Activated CD4-positive, alpha-beta T cell treated with anti-CD3 and anti-CD28 coated beads for 4 hours (primary cell): ENCODE measurements at regions not wholly inside any gene's neighbourhood (a gene's known extent, or its start where the extent isn't known, plus 50 kb on each side); places are given as distances from the start of the nearest gene placed in this dataset.

Experiments used
- DNase-seq, 2 donors: peaks; one replicate each; pipeline ENCODE4 v3.0.0-alpha.2; 2020

DNA sequence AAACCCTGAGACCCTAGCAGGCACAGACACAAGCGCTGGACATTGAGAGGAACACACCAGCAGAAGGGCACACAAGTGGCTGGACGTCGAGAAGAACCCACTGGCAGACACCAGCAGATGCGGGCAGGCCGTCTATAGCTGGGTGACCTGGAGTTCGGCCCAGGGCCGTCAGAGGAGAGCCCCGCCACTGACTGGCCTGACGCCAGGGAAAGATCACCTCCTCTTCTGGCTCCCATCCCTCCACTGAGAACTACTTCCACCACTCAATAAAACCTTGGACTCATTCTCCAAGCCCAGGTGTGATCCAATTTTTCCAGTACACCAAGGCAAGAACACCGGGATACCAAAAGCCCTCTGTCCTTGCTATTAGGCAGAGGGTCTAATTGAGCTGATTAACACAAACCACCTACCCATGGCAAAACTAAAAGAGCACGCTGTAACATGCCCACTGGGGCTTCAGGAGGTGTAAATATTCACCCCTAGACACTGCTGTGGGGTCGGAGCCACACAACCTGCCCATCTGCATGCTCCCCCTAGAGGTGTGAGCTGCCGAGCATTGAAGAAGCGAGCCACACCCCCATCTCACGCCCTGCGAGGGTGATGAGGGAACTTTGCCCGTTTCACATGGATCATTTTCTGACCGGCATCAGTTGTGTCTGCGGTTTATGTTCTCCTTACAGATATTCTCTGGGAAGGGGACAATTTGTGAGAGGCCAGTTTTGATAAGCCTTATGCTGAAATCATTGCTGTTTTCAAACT lies 104.8 kb downstream of the HLX start:
- no peak for DNase-seq

DNA sequence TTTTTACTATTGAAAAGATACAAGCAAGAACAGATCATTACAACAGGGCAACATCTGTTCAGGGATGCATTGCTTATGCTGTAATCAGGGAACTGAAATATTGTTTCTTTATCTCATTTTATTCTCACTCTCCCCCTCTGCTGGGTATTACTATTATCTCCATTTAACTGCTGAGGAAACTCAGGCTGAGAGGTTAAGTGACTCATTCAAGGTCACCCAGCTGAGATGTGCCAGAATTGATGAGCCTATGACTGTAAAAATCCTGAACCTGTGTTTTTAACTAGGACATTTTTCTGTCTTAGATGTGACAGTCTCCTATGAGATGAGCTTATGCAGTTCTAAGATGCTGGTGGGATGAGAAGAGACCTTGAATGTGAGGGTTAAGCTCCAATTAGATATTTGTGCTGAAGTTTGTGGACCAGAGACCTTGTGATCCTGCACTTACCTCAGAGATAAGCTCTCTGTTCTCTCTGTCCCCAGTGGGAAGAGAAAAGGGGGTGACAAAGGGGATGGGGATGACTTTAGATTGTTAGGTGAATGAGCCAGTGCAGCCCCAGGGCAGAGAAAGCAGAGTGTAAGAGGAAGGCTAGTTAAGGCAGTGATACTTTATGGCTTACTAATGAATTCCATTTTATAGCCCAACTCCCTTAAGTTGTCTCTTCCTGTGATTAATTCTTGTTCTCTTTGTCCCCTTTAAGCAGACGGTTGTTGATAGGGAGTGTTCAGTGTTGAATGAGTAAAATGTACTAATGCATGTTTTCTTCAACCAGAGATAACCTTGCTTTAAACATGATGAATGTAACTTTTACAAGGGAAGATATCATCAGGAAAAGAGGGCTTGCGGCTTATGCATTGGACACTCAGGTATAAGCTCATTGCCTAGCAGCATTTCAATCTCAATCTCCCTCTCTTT lies 111.4 kb downstream of the HLX start:
- DNase-seq: no peak

DNA sequence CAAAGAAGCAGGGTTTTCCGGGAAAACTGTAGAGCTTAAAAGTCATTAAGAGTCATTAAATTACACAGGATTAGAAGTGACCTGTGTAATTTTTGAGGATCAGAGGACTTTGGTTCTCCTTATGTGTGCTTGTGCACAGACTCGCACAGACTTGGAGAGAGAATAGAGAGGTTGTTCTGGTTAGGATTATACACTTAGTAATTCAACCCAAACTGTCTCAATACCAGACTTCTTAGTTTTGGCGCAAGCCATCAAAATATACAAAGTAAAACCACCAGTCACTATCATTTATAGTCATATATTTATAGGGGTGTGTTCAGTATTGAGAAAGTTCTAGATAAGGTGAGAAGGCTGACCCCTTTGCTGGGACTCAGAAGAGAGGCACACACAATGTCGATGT lies 112.3 kb downstream of the HLX start:
- no peak for DNase-seq

DNA sequence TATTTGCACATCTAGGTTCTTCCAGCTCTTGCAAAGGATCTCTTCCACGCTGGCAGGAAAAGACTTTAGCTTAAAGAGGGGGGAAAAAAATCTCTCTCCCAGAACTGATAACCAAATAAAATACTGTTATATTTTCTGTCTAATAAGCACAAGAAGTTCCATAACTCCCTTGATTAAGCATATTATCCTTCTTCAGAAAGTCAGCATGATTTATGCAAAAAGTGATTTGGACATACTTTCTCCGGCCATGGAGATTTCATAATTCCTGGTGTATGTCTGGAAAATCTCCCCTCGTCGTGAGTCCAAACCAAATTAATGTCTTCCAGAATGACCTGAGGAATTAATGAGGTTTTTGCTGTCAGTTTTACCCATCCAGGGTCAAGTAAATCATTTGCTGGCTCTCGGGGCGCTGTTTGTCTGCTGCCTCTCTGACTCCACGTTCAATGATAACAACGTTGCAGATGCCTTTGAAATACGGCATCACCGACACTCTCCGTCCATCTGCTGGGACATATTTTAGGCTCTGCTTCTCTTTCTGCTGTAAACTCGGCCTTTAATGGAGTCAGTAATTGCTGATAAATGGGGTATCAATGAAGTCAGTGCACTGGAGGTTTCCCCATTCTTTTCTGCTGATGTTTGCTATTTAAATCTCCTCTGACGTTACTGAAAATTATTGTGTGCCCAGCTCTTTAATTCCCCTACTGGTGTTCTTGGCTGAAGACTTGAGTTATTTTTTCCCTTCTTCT lies 112.9 kb downstream of the HLX start:
- no peak for DNase-seq

DNA sequence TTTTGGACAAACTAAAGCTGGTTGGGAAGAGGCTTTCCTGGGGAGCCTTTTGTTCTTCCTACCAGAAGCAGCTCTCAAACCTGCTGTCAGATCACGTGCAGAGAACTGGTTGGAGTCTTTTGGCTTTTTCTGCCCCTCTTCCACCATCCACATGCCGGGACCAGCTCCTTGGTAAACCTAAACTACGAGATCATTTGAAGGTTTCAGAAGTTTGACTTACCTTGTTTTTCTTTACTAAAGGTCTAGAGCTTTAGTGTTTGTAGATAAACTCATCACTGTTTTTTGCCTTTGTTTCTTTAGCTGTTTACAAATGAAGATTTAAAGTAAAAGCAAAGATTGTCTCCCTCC lies 113.4 kb downstream of the HLX start:
- DNase-seq: no peak

DNA sequence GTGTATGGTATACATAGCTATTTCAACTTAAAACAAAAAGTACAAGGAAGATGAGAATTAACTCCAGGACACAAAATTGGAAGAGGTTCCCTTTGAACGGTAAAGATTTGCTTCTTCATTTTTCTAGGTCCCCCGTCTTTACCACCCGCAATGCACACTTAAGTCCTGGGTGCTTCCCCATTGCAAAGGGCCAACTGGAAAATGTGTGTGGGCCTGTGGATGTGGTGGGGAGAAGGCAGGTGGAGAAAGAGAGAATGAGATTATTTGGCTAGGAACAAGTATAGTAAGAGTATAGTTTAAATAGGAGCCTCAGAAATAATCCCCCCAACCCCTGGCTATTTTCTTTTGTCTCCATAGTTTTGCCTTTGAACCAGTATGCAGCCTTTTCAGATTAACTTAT lies 115.4 kb downstream of the HLX start:
- DNase-seq: no peak

DNA sequence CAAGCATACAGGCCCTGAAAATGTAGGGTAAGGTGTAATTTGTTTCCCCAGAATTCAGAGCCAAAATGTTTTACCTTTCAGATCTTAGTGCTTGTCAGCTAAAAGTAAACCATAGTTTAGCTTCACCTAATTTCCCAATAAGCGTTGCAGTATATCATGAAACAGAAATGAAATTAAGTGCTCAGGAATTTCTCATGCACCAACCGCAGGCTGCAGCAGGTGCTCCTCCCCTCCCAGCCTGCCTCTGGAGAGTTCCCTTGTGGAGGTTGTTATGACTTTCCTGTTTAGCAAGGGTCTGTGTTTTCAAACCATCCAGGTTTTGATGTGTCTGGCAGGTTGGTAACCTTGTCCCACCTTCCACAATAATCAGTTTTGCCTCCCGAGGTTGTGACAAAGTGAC lies 118.5 kb downstream of the HLX start:
- DNase-seq: no peak

DNA sequence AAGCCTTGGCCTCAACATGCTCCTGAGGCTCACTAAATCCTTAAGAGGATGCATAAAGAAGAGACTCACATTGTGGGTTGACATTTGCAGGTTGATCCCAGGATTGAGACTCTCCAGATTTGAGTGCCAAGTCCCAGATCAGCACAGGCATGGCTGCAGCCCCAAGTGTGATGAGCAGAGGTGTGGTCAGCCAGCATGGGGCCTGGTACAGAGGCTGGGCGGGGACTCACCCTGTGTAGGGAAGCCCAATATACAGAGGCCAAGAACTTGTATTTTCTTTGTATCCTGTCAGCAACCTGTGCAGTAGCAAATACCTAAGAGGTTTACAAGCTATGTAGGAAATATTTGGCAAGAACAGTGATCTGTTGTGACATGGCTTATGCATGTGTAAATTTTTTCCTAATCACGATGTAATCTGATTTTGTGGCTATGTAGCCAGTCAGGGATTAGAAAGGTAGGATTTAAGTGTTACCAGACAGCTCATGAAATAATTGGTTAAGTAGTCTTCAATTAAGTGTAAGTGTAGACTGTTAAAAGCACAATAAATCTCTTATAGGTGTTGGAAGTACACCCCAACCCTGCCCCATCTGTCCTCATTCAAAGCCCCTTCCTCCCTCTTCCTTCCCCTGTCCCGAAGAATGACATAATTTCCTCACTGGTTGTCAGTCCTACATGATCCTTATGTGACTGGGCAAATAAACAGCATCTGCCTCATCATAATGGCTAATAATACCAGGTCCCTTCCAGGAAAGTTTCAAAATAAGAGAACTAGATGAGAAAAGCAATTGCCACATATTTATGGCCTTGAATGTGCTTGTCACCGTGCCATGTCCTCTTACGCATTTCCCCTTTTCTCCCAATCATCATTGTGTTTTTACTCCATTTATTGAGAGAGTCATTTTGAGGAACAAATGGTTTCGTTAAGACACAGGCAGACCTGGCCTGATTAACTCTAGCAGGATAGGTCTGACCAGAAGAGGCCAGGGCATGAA lies 120.9 kb downstream of the HLX start:
- DNase-seq: no peak

DNA sequence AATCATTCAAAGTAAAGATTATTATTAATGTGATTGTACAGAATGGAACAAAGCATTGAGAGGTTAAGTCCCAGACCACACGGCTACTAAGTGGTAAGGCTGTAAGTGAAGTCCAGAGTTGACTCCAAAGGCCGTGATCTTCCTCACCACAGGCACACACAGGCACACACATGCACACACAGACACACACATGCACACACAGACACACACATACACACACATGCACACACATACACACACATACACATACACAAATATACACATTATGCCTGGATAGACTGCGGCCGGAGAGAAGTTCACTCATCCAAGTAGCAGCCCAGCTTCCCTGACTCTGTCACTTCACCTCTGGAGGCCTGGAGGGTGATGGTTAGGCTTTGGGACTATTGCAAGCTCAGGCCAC lies 121.9 kb downstream of the HLX start:
- no peak for DNase-seq

DNA sequence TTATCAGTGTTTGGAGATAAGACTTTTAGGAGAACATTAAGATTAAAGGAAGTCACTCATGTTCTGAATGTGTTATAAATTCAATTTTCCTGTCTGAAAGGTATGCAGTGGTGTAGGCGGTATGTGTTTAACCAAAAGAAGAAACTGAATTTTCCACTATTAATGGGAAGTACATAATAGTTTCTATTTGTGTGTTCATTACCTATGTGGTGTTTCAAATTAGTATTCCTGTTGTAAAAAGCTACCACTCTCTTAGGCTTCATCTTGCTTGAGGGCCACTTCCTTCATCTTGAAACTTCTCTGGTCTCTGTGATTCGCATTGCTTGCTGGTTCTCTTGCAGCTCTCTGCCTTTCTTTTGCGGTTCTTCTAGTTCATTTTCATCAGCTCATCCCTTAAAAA lies 123.4 kb downstream of the HLX start:
- DNase-seq: no peak

DNA sequence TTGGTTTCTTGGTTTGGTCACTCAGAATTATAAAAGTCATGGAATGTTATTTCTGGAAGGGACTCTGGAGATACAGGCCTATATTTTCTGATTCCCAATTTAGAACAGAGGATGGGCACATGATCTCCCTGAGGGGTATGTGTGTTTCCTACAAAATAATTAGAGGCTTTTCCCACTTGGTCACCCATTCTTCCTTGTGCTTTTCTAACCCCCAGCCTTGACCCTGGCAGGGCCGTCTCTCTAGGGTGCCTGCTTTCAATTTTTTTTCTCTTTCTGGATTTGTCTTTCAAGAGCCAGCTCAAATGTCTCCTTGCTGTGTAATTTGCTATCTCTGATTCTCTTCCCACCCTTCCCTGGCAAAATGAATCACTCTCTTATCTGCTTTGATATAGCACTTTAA lies 131.9 kb downstream of the HLX start:
- DNase-seq: no peak

DNA sequence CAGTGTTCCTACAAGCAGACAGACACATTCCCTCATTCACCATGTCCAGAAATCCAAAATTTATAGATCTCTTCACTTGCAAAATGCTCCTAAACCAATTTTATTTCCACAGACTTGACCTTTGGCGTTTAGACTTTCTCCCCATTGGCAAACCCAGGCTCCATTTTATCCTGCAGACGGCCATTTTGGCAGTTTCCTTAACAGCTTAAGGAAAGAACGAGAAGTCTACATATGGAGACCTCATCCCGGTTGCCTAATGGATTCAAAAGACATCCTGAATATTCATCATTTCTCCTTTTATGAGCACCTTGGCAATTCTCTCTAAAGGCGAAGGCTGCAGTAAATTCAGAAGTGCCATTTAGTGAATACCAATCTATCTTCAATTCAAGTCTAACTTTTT lies 132.9 kb downstream of the HLX start:
- no peak for DNase-seq

DNA sequence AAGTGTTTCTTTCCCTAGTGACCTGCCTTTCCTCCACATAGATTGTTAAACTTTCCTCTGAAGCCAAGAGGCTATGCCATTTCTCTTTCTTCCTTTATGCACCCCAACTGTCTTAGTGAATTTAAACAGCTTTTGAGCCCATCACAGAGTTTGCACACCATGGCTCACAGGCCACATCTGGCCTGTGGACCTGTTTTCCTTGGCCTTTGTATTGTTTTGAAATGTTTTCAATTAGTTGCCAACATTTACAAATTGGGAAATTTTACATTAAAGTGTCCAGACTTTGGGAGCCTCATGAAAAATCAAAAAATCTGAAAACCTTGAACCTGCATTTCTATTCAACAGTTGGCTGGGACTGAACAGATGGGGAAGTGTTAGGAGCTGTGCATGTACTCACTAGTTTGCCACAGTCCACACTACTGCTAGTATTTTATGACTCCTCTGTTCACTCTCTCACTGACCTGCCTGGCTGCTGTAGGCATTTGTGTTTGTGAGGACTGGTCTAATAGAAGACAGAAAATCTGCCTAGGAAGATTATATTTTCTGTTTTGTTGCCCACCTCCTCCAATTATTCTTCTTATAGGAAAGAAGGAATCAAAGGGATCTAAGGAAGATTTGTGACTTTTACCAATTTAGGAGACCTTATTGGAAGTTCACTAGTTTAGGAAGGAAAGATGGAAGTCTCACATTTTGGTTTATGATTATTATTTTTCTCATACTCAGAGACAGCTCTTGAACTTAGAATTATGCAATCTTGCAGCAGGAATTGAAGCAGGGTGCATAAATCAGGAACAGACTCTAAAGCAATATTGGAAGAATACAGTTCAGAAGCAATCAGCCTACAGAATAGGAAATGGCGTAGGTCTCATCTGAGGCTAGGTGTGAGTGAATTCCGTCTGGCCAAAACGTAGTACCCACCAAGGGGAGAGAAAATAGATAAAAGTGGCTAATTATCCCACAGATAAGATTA lies 134.7 kb downstream of the HLX start:
- DNase-seq: no peak

DNA sequence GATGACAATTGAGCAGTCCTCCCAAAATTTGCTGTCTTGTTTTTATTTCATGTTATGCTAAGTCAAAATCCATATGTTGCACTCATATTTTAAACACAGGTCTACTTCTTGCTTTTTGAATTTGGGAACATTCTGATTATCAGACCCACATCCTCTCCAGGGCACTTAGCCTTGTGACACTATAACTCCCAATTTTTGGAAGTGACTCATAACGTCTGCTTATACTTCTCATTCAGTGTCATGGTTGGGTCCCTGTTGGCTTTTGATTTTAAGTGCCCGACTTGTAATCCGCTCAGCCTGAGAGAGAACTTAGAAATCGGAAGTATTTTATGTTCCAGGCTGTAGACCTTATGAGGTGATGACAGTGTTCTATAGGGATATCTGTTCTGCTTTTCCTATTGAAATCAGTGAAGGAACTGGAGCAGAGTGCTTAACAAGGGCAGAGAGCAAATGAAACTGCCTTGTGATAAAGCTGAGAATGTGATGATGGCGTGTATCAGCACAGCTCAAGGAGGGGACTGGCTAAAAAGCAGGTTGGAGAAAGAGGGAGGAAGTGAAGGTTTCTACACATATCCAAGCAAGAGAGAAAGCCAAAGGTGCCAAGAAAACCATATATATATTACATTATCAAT lies 136.0 kb downstream of the HLX start:
- no peak for DNase-seq

DNA sequence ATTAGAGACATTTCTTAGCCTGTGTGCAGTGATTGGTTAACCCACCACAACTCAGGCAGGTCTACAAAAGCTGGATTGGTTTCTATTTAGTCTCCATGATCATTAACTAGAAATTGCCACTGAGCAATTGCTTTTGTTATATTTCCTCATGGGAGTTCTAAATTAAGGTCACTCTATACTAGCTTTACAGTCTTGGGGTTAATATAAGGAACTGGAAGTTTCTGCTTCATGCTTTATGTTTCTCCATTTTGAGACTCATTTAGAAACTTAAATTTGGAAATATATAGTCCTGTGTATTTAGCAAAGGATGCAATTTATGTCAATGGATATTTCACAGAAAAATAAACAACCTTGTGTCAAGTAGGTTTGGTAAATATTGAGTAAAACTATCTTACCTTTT lies 137.5 kb downstream of the HLX start:
- no peak for DNase-seq

DNA sequence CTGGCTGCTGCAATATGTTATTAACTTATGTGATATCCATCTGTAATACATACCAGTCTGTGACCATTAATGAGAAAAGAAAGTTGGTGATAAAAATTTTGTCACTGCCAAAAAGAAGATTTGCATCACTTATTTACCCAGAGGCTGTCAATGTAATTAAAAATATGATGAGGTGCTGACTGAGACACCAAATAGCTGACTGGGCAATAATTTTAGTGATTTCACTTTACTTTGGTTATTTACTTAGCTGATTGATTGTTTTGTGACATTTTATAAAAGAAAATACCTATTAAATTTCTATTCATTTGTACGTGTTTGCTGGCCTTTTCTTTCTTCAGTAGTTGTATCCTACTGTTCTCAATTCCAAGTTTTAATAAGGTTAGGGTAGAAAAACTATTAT lies 139.2 kb downstream of the HLX start:
- DNase-seq: no peak

DNA sequence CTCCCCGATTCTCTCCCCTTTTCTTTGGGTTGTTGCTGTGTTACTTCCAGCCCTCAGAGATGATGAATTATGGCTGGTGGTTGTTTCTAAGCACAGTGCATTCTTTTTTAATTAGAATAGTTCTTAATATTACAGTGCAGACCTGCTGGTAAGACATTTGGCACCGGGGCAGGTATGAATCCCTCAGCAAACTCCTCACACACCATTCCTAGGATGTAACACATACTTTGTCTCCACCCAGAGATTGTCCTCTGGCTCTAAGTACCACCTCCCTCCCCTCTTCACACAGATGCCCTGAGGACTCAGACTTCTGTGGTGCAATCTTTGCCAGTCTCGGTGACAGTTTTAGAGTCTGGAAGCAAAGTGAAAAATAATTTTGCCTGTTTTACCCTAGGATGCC lies 143.1 kb downstream of the HLX start:
- DNase-seq: no peak

DNA sequence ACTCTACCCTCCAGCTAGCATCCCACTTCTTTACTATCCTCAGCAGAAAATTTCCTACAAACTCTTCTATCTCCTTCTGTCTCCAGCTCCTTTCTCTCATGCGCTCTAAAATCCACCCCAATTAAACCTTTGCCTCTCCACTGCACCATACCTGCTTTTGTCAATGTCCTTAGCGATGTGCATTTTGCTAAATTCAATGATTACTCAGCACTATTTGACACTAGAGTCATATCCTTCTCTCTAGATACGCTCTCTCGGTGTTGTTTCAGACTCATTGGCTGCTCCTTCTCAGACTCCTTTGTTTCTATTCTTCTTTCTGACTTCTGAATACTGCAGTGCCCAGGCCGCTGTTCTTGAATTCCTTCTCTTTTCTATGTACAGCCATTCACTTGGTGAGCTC lies 144.2 kb downstream of the HLX start:
- no peak for DNase-seq

DNA sequence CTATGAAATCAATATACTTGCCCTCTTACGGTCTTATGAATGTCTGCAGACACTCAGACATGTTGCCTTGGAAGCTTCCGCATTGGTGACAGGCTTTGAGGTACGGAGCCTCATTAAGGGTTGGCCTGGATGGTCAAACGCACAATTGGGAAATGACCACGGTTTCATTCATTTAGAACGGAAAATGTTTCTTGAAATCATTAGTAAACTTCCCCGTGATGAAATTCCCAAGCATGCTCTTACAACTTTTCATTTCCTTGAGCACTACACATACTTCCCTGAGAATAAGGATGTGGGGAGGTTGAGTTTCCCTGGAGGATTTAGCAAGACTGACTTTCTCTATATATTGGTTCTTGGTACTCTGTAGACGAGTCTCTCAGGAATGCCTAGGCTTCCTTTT lies 146.3 kb downstream of the HLX start:
- DNase-seq: no peak

DNA sequence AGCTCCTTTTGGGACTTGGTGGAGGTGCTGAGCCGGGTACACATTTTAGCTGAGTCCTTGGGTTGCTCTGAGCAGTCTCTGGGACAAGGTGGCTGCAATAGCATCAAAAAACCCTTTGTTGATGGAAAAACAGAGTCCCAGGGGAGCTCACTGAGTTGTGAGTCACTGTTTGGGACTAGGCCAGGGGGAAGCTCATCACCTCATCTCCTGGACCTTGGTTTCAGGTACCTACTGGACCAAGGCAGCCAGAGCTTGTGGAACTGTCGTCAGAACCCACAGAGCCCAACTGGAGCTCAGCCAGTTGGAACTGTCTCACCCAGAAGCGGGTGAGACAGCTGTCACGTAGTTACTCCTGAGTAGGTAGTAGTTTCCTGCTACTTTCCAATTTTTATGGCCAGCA lies 146.7 kb downstream of the HLX start:
- DNase-seq: no peak
